ENCODE measurements at regions not wholly inside any gene's neighbourhood (a gene's known extent, or its start where the extent isn't known, plus 50 kb on each side); places are given as distances from the start of the nearest gene placed in this dataset.
"Not testable (repeated sequence)": the region's sequence is repeated elsewhere in the genome, so short reads cannot be mapped to it uniquely, and the experiment has no call there.

GRCh38 chr11:29087200-29087812, 929.5 kb downstream of the KCNA4 start:
- no peak for TF ChIP-seq CTCF (IDR thresholded peaks at IDR 0.05; ENCODE audit: unreplicated experiment in 3 of 3)
- H3K9me3 Mint-ChIP-seq, result no peaks in the 10 kb centered on the region
- H3K27ac Mint-ChIP-seq, result no peak overlapping the region
- H3K36me3 Mint-ChIP-seq (ENCODE audit: low read depth), result no peaks in the 10 kb centered on the region
- no peaks in the 10 kb centered on the region for H3K27me3 Mint-ChIP-seq (ENCODE audit: low read depth)
- no peaks in the 10 kb centered on the region for H3K4me1 Mint-ChIP-seq
- H3K4me3 Mint-ChIP-seq, result no peak overlapping the region

- H3K27me3 Mint-ChIP-seq (ENCODE audit: low read depth), result peaks cover 3% of the 10 kb centered on the region
- TF ChIP-seq CTCF (IDR thresholded peaks at IDR 0.05; ENCODE audit: unreplicated experiment in 3 of 3), result no peak
- no peaks in the 10 kb centered on the region for H3K4me1 Mint-ChIP-seq
- H3K4me3 Mint-ChIP-seq, result no peak overlapping the region
- no peaks in the 10 kb centered on the region for H3K36me3 Mint-ChIP-seq (ENCODE audit: low read depth)
- H3K9me3 Mint-ChIP-seq, result peaks cover 34% of the 10 kb centered on the region
- no peak overlapping the region for H3K27ac Mint-ChIP-seq
Observed at GRCh38 chr11:29075726-29076125, 941.1 kb downstream of the KCNA4 start.

- Mint-ChIP-seq H3K4me3 (no peak overlapping the region), H3K27me3 (ENCODE audit: low read depth) (no peaks in the 10 kb centered on the region), H3K27ac (no peak overlapping the region), H3K9me3 (no peaks in the 10 kb centered on the region), H3K36me3 (ENCODE audit: low read depth) (no peaks in the 10 kb centered on the region), H3K4me1 (no peaks in the 10 kb centered on the region)
- TF ChIP-seq CTCF (IDR thresholded peaks at IDR 0.05; ENCODE audit: unreplicated experiment in 3 of 3), result no peak
Observed at GRCh38 chr11:29063630-29064361, 953.0 kb downstream of the KCNA4 start.

DNA sequence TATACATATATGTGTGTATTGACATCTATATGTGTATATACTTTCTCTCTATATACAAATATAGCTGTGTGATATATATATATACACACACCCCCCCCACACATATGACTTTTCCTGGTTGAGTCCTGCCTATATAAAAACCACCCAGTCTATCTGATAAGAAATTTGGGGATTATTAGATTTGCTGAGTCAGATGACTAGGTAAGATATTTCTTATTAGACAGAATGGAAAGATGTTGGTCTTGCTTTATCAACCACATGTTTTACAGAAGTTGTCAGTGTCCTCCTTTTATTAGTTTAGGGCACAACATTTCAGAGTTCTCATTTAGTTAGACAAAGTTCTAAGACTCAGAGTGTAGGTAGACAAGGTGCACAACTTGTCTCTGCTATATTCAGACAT, 953.3 kb downstream of the METTL15 start:
- Mint-ChIP-seq H3K4me3 (no peak overlapping the region), H3K27ac (no peak overlapping the region), H3K27me3 (ENCODE audit: low read depth) (no peaks in the 10 kb centered on the region), H3K4me1 (no peaks in the 10 kb centered on the region), H3K9me3 (peaks cover 6% of the 10 kb centered on the region), H3K36me3 (ENCODE audit: low read depth) (no peaks in the 10 kb centered on the region)
- TF ChIP-seq CTCF (IDR thresholded peaks at IDR 0.05; ENCODE audit: unreplicated experiment in 3 of 3), result no peak

DNA sequence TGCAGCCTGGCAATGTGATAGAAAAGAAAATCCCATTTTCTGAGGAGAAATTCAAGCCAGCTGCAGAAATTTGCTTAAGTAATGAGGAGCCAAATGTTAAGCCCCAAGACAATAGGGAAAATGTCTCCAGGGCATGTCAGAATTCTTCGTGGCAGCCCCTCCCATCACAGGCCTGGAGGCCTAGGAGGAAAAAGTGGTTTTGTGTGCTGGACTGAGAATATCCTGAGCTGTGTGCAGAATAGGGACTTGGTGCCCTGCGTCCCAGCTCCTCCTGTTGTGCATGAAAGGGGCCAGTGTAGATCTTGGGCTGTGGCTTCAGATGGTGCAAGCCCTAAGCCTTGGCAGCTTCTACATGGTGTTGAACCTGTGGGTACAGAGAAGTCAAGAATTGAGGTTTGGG, 948.3 kb downstream of the METTL15 start:
- H3K36me3 Mint-ChIP-seq (ENCODE audit: low read depth); H3K4me1 Mint-ChIP-seq; H3K27ac Mint-ChIP-seq; H3K4me3 Mint-ChIP-seq; H3K27me3 Mint-ChIP-seq (ENCODE audit: low read depth): not testable (repeated sequence)
- peaks cover 22% of the 10 kb centered on the region for H3K9me3 Mint-ChIP-seq

DNA sequence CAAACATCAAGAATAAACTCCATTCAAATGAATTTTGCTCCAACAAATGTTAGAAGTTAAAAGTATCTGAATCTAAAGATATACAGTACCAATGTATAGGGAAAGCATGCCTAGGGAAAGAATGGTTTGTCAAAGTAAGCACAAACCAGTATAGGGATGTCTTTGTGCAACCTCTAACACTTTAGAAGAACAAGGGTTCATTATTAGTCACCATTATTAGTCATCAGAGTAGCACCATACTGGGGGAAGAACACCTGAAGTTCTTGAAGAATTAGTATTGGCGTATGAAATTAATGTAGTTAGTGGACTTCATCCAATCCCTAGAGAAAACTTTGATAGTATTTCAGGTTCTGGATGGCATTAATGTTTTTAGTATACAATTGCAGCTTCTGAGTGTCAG, 943.7 kb downstream of the METTL15 start:
- Mint-ChIP-seq H3K36me3 (ENCODE audit: low read depth) (no peaks in the 10 kb centered on the region), H3K27ac (no peak overlapping the region), H3K4me3 (no peak overlapping the region), H3K4me1 (no peaks in the 10 kb centered on the region), H3K9me3 (peaks cover 19% of the 10 kb centered on the region), H3K27me3 (ENCODE audit: low read depth) (no peaks in the 10 kb centered on the region)
- TF ChIP-seq CTCF (IDR thresholded peaks at IDR 0.05; ENCODE audit: unreplicated experiment in 3 of 3), result no peak

GRCh38 chr11:29050962-29051361, 942.8 kb downstream of the METTL15 start:
- peaks cover 16% of the 10 kb centered on the region for H3K9me3 Mint-ChIP-seq

More at GRCh38 chr11:29050962-29051361, 942.8 kb downstream of the METTL15 start:
- not testable (repeated sequence) for H3K4me1 Mint-ChIP-seq; H3K4me3 Mint-ChIP-seq; H3K27ac Mint-ChIP-seq; H3K27me3 Mint-ChIP-seq (ENCODE audit: low read depth); H3K36me3 Mint-ChIP-seq (ENCODE audit: low read depth)
